CD4-positive, alpha-beta memory T cell (primary cell): ENCODE measurements at regions not wholly inside any gene's neighbourhood (a gene's known extent, or its start where the extent isn't known, plus 50 kb on each side); places are given as distances from the start of the nearest gene placed in this dataset.

Experiments
- CTCF ChIA-PET: fragments of 350-600 bp; sonication (Branson Sonifier 250); formaldehyde crosslinking; loops from one replicate; lab custom pipeline; 2021; ENCODE audit warnings: inconsistent platforms; ENCODE audit not compliant: partially characterized antibody; lab: Charles Lee
- POLR2A ChIA-PET: fragments of 350-600 bp; sonication (Branson Sonifier 250); formaldehyde crosslinking; loops from one replicate; lab custom pipeline; 2021; ENCODE audit not compliant: partially characterized antibody; lab: Charles Lee
- DNase-seq, 5 donors: peaks; one replicate each; pipeline versions ENCODE4 v3.0.0 to v3.0.0-alpha.2; 2020 to 2022; ENCODE audit warnings: mixed read lengths in 1 of 5
- H3K27ac ChIP-seq: one replicate; pipeline ENCODE4 v1.7.0; 2013; ENCODE audit warnings: low read depth, low read length
- H3K27me3 ChIP-seq: 2 replicates; pipeline ENCODE4 v1.7.0; 2013; ENCODE audit warnings: mild to moderate bottlenecking, low read length, moderate library complexity; ENCODE audit not compliant: insufficient read depth
- H3K36me3 ChIP-seq: 2 replicates; pipeline ENCODE4 v1.7.0; 2013; ENCODE audit warnings: mild to moderate bottlenecking, low read length, moderate library complexity; ENCODE audit not compliant: insufficient read depth
- H3K4me1 ChIP-seq: 2 replicates; pipeline ENCODE4 v1.7.0; 2013; ENCODE audit warnings: mild to moderate bottlenecking, low read length, moderate library complexity; ENCODE audit not compliant: insufficient read depth
- H3K4me3 ChIP-seq, 2 donors: one replicate each; pipeline ENCODE4 v1.7.0; 2013; ENCODE audit warnings: low read length in 2 of 2, mild to moderate bottlenecking in 1 of 2
- H3K9me3 ChIP-seq, 2 donors: one replicate each; pipeline ENCODE4 v1.7.0; 2013; ENCODE audit warnings: low read length in 2 of 2, control low read depth in 1 of 2; ENCODE audit not compliant: control insufficient read depth in 1 of 2
- H3K27ac Mint-ChIP-seq, 7 donors: one replicate each; pipeline ENCODE4 v1.8.0; 2020 to 2021; ENCODE audit warnings: mixed read lengths in 7 of 7, mild to moderate bottlenecking in 6 of 7, inconsistent platforms in 3 of 7, moderate library complexity in 3 of 7
- H3K27me3 Mint-ChIP-seq, 2 donors: one replicate each; pipeline ENCODE4 v1.8.0; 2020 to 2021; ENCODE audit warnings: mixed read lengths in 2 of 2
- H3K36me3 Mint-ChIP-seq, 2 donors: one replicate each; pipeline ENCODE4 v1.8.0; 2020 to 2021; ENCODE audit warnings: mixed read lengths in 2 of 2, inconsistent platforms in 1 of 2, mild to moderate bottlenecking in 1 of 2
- H3K4me1 Mint-ChIP-seq, 4 donors: one replicate each; pipeline ENCODE4 v1.8.0; 2020 to 2021; ENCODE audit warnings: mixed read lengths in 4 of 4, mild to moderate bottlenecking in 1 of 4
- H3K4me3 Mint-ChIP-seq, 8 donors: one replicate each; pipeline ENCODE4 v1.8.0; 2020 to 2021; ENCODE audit warnings: mixed read lengths in 8 of 8, mild to moderate bottlenecking in 7 of 8, moderate library complexity in 6 of 8, inconsistent platforms in 3 of 8
- H3K9me3 Mint-ChIP-seq, 8 donors: one replicate each; pipeline ENCODE4 v1.8.0; 2020 to 2021; ENCODE audit warnings: mixed read lengths in 8 of 8, mild to moderate bottlenecking in 5 of 8, inconsistent platforms in 3 of 8, moderate library complexity in 1 of 8
- intact Hi-C: fragments of 100-400 bp; cut with micrococcal nuclease; formaldehyde crosslinking; loops from one replicate; pipeline ENCODE4 v1.15.1; 2023

DNA sequence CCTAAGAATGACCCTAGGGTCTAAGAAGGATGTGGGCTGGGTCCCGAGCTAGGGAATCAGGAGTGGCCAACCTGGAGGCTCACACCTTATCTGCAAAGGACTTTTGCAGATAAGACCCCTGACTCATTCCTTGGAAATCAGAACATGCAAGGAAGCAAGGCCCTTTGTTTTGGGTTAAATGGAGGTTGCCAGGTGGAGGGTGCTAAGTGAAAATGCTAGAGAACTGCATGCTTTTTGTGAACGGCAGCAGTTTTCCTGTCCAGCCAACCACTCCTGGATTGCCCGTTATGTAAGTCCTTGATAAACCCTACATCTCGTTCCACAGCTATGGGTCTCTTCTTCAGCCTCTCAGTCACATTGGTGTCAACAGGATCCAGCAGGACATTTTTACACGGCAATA, 52.1 kb upstream of the CST7 start:
- no peak overlapping the region for H3K27ac Mint-ChIP-seq
- POLR2A ChIA-PET, result no interaction called here
- intact Hi-C loops, result no loop called here
- peaks cover 2 to 20% (median 17%) of the 10 kb centered on the region in 8 donors for H3K9me3 Mint-ChIP-seq
- H3K4me1 ChIP-seq, result no peaks in the 10 kb centered on the region
- H3K36me3 Mint-ChIP-seq, result peaks cover 0 to 11% of the 10 kb centered on the region in 2 donors
- H3K27ac ChIP-seq, result no peak overlapping the region
- no peak overlapping the region for H3K4me3 ChIP-seq
- peaks cover 0 to 2% of the 10 kb centered on the region in 2 donors for H3K27me3 Mint-ChIP-seq
- no peaks in the 10 kb centered on the region for H3K27me3 ChIP-seq
- H3K9me3 ChIP-seq, result no peaks in the 10 kb centered on the region
- CTCF ChIA-PET, result no interaction called here
- DNase-seq, result no peak
- no peaks in the 10 kb centered on the region for H3K4me1 Mint-ChIP-seq
- no peak overlapping the region for H3K4me3 Mint-ChIP-seq
- H3K36me3 ChIP-seq, result no peaks in the 10 kb centered on the region

DNA sequence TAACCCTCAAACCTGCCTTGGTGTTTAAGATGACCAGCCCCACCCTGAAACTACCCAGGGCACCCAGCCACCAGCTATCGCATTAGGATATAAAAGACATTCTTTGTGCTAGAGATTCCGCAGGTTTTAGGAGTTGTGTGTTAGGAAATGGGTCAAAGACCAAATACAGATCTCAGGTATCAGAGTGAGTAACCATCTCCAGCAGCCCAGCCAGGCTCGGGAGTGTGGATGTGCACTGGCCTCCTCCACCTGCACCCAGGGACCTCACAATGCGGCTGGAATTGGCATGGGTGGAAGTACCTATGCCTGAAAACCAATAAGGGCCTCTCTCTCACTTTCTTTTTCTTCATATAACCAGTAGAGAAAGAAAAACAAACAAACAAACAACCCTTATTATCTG, 51.1 kb upstream of the CST7 start:
- peaks cover 0 to 11% of the 10 kb centered on the region in 2 donors for H3K36me3 Mint-ChIP-seq
- H3K27ac Mint-ChIP-seq, result no peak overlapping the region
- peaks cover 0 to 2% of the 10 kb centered on the region in 2 donors for H3K27me3 Mint-ChIP-seq
- Histone ChIP-seq H3K4me3 (no peak overlapping the region), H3K4me1 (no peaks in the 10 kb centered on the region), H3K27ac (no peak overlapping the region), H3K36me3 (no peaks in the 10 kb centered on the region), H3K9me3 (no peaks in the 10 kb centered on the region), H3K27me3 (no peaks in the 10 kb centered on the region)
- ChIA-PET POLR2A (no interaction called here), CTCF (no interaction called here)
- H3K4me3 Mint-ChIP-seq, result no peak overlapping the region
- H3K4me1 Mint-ChIP-seq, result no peaks in the 10 kb centered on the region
- peaks cover 2 to 20% (median 17%) of the 10 kb centered on the region in 8 donors for H3K9me3 Mint-ChIP-seq
- intact Hi-C loops, result no loop called here
- no peak for DNase-seq

DNA sequence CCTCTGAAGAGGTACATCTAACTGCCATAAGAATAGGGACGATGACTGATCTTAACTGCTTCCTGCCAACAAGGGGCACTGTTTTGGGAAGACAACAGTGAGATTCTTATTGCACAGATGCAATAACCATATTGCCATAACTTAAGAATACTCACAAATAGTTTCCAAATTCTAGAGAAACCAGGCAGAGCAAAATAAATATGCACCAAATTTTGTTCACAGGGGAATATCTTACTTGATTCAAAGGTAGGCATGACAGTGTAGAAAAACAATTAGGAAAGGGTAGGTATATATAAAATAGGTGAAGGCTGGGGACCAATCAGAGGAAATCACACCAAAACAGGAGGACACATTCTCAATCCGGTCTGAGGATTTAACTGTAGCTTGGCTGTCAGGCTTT, 49.9 kb upstream of the CST7 start:
- Mint-ChIP-seq H3K4me1 (no peaks in the 10 kb centered on the region), H3K9me3 (peaks cover 2 to 20% (median 17%) of the 10 kb centered on the region in 8 donors), H3K27me3 (peaks cover 1 to 2% of the 10 kb centered on the region in 2 donors), H3K36me3 (peaks cover 0 to 11% of the 10 kb centered on the region in 2 donors), H3K4me3 (no peak overlapping the region), H3K27ac (no peak overlapping the region)
- ChIA-PET POLR2A (no interaction called here), CTCF (no interaction called here)
- Histone ChIP-seq H3K27me3 (no peaks in the 10 kb centered on the region), H3K36me3 (no peaks in the 10 kb centered on the region), H3K9me3 (no peaks in the 10 kb centered on the region), H3K4me1 (no peaks in the 10 kb centered on the region), H3K27ac (no peak overlapping the region), H3K4me3 (no peak overlapping the region)
- DNase-seq, result no peak
- intact Hi-C loops, result no loop called here
